Neural crest cell (in vitro differentiated cells): ENCODE measurements at regions not wholly inside any gene's neighbourhood (a gene's known extent, or its start where the extent isn't known, plus 50 kb on each side); places are given as distances from the start of the nearest gene placed in this dataset.

Experiments used
- DNase-seq: peaks from one replicate; pipeline ENCODE4 v3.0.0; 2021; ENCODE audit warnings: low read depth, mixed read lengths, low spot score
- H3K27ac Mint-ChIP-seq: one replicate; pipeline ENCODE4 v1.8.0; 2021; ENCODE audit warnings: mild to moderate bottlenecking, mixed read lengths; ENCODE audit not compliant: unreplicated experiment
- H3K27me3 Mint-ChIP-seq: 2 replicates; pipeline ENCODE4 v1.8.0; 2021; ENCODE audit warnings: low read depth, mild to moderate bottlenecking, mixed read lengths
- H3K36me3 Mint-ChIP-seq: 2 replicates; pipeline ENCODE4 v1.8.0; 2021; ENCODE audit warnings: low read depth, mild to moderate bottlenecking, mixed read lengths
- H3K4me1 Mint-ChIP-seq: 2 replicates; pipeline ENCODE4 v1.8.0; 2021; ENCODE audit warnings: mixed read lengths
- H3K4me3 Mint-ChIP-seq: one replicate; pipeline ENCODE4 v1.8.0; 2021; ENCODE audit warnings: mild to moderate bottlenecking, mixed read lengths
- H3K9me3 Mint-ChIP-seq: 2 replicates; pipeline ENCODE4 v1.8.0; 2021; ENCODE audit warnings: mixed read lengths
- TF ChIP-seq, protein P1 (sequence below): fragments of 200-600 bp; sonication (generic); conservative IDR thresholded peaks from 2 replicates; pipeline ENCODE4 v1.5.0; 2021; ENCODE audit warnings: antibody characterized with exemption, mild to moderate bottlenecking

DNA sequence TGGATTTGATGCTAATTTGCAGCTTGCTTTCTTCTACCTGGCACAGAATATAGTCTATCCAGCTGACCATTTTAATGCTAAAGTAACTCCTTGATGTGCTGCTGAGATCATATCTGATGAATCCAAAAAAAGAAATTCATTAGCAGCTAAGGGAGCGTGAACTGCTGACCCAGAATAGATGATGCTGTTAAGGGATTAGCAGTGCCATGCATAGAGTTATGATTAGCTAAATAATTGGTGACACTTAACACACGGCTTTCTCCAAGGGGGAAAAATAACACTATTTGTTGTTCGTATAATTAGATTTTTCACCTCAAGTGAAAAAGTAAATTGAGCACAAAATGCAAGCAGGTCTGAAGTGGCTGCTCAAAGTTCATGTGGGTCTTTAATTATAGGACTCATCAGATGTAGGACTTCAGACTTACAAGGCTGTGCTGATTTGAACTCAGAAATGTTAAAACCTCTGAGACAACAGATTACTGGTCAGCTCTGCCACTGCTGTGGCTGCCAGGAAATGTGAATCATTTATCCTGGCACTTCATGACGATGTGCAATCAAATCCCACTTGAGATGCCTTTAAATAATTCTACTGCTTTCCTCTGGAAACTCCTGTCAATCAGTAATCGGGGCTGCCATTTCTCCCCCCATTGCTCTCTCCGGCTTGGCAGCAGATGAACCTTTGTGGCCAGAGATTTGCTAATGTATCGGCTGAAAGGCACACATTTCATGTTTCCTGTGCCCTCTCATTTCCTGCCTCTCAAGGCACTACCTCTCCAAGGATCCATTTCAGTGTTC lies 291.6 kb upstream of the C9orf72 start:
- no peaks in the 10 kb centered on the region for H3K36me3 Mint-ChIP-seq
- H3K4me1 Mint-ChIP-seq = peaks cover 5% of the 10 kb centered on the region
- no peak for DNase-seq
- no peaks in the 10 kb centered on the region for H3K27me3 Mint-ChIP-seq
- TF ChIP-seq, protein P1, sequence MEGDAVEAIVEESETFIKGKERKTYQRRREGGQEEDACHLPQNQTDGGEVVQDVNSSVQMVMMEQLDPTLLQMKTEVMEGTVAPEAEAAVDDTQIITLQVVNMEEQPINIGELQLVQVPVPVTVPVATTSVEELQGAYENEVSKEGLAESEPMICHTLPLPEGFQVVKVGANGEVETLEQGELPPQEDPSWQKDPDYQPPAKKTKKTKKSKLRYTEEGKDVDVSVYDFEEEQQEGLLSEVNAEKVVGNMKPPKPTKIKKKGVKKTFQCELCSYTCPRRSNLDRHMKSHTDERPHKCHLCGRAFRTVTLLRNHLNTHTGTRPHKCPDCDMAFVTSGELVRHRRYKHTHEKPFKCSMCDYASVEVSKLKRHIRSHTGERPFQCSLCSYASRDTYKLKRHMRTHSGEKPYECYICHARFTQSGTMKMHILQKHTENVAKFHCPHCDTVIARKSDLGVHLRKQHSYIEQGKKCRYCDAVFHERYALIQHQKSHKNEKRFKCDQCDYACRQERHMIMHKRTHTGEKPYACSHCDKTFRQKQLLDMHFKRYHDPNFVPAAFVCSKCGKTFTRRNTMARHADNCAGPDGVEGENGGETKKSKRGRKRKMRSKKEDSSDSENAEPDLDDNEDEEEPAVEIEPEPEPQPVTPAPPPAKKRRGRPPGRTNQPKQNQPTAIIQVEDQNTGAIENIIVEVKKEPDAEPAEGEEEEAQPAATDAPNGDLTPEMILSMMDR = no peak
- no peaks in the 10 kb centered on the region for H3K9me3 Mint-ChIP-seq
- no peak overlapping the region for H3K4me3 Mint-ChIP-seq
- H3K27ac Mint-ChIP-seq = no peak overlapping the region

DNA sequence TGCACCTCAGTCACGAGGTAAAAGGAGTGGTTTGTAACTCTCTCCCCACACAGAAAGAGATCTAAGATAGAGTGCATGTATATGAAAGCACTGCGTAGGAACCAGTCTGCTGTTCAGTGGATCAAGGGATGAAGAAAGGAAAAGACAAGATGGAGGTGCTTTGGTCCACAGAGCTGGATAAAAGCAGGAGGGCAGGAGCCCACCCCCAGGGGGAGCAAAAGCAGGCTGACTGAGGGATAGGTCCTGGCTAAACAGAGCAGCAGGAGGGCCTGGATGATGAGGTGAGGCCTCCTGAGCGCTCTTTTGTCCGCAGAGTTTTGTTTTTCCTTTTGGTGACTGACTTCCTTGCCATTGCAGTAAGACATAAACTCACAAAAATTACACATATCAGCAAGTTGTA lies 293.5 kb upstream of the C9orf72 start:
- DNase-seq = no peak
- TF ChIP-seq, protein P1 = no peak

DNA sequence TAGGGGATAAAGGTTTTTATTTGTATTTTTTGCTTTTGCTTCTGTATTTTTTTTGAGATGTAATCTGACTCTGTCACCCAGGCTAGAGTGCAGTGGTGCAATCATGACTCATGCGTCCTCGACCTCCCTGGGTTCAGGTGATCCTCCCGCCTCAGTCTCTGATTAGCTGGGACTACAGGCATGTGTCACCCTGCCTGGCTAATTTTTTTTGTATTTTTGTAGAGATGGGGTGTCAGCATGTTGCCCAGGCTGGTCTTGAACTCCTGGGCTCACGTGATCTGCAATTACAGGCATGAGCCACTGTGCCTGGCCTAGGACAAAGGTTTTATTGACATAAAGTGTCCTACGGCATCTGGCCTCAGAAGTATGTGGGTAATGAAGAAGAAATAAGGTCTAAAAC lies 297.1 kb upstream of the C9orf72 start:
- TF ChIP-seq, protein P1 = no peak
- peaks cover 4% of the 10 kb centered on the region for H3K9me3 Mint-ChIP-seq
- peaks cover 3% of the 10 kb centered on the region for H3K27me3 Mint-ChIP-seq
- no peaks in the 10 kb centered on the region for H3K36me3 Mint-ChIP-seq
- H3K4me3 Mint-ChIP-seq = no peak overlapping the region
- no peak overlapping the region for H3K27ac Mint-ChIP-seq
- H3K4me1 Mint-ChIP-seq = peaks cover under 1% of the 10 kb centered on the region
- no peak for DNase-seq

More for the DNA sequence above, 293.5 kb upstream of the C9orf72 start:
- H3K4me3 Mint-ChIP-seq = no peak overlapping the region
- no peaks in the 10 kb centered on the region for H3K36me3 Mint-ChIP-seq
- peaks cover under 1% of the 10 kb centered on the region for H3K9me3 Mint-ChIP-seq
- peaks cover 5% of the 10 kb centered on the region for H3K4me1 Mint-ChIP-seq
- H3K27ac Mint-ChIP-seq = no peak overlapping the region
- no peaks in the 10 kb centered on the region for H3K27me3 Mint-ChIP-seq

DNA sequence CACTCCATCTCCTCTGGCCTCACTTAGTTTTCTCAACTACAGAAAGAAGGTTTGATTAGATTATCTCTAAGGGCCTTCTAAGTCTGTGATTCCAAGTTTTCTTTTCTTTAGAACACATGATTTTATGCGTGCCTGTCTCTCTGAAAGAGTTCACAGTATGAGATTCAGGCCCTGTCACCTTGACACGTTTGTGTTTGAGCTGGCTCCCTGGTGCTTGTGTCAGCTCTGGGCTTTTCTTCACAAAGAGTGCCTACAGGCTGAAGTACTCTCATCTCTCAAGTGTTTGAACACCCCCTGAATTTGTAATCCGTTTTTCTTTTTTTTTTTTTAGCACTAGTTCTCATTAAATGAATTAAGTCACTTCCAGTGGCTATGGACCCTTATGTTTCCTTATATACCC lies 306.9 kb upstream of the C9orf72 start:
- peaks cover 11% of the 10 kb centered on the region for H3K4me1 Mint-ChIP-seq
- H3K36me3 Mint-ChIP-seq = peaks cover 2% of the 10 kb centered on the region
- TF ChIP-seq, protein P1 = no peak
- DNase-seq = no peak
- peak overlapping the region; percentile 48 for H3K27ac Mint-ChIP-seq
- H3K9me3 Mint-ChIP-seq = peaks cover 6% of the 10 kb centered on the region
- no peak overlapping the region for H3K4me3 Mint-ChIP-seq
- H3K27me3 Mint-ChIP-seq = peaks cover under 1% of the 10 kb centered on the region

DNA sequence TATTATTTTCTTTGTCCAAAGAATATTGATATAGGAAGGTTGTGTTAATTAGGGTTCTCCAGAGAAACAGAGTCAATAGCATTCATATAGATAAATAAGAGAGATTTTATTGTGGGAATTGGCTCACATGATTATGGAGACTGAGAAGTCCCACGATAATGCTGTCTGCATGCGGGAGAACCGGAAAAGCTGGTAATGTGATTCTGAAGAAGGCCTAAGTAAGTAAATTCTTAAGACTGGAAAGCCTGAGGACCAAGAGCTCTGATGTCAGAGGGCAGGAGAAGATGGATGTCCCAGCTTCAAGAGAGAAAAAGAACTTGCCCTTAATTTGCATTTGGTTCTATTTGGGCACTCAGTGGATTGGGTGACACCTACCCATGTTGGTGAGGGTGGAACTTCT lies 307.4 kb upstream of the C9orf72 start:
- Mint-ChIP-seq H3K4me1 (peaks cover 11% of the 10 kb centered on the region), H3K9me3 (peaks cover 6% of the 10 kb centered on the region)
- TF ChIP-seq, protein P1 = no peak

More for the DNA sequence above, 307.4 kb upstream of the C9orf72 start:
- Mint-ChIP-seq H3K27ac (peak overlapping the region; percentile 48), H3K36me3 (peaks cover 2% of the 10 kb centered on the region), H3K27me3 (no peaks in the 10 kb centered on the region), H3K4me3 (no peak overlapping the region)
- no peak for DNase-seq
